H9 (cell line): ENCODE measurements at regions not wholly inside any gene's neighbourhood (a gene's known extent, or its start where the extent isn't known, plus 50 kb on each side); places are given as distances from the start of the nearest gene placed in this dataset.

Experiments
- DNase-seq: peaks from one replicate; pipeline ENCODE4 v3.0.0-alpha.2; 2017
- H2AFZ ChIP-seq: one replicate; pipeline ENCODE4 v1.6.1; 2013; ENCODE audit warnings: mild to moderate bottlenecking, low read length, control low read depth, moderate library complexity
- H2AK5ac ChIP-seq: 2 replicates; pipeline ENCODE4 v1.6.1; 2013; ENCODE audit warnings: low read length, control low read depth, mixed read lengths; ENCODE audit not compliant: insufficient read length
- H2BK120ac ChIP-seq: one replicate; pipeline ENCODE4 v1.6.1; 2013; ENCODE audit warnings: low read depth, mild to moderate bottlenecking, low read length, control low read depth, inconsistent platforms; ENCODE audit not compliant: poor library complexity, severe bottlenecking
- H2BK12ac ChIP-seq: 2 replicates; pipeline ENCODE4 v1.6.1; 2013; ENCODE audit warnings: low read length, control low read depth, mixed read lengths, low read depth; ENCODE audit not compliant: insufficient read length
- H2BK15ac ChIP-seq: 2 replicates; pipeline ENCODE4 v1.6.1; 2013; ENCODE audit warnings: low read depth, low read length, control low read depth
- H2BK20ac ChIP-seq: one replicate; pipeline ENCODE4 v1.6.1; 2013; ENCODE audit warnings: low read depth, mild to moderate bottlenecking, low read length, control low read depth, inconsistent platforms; ENCODE audit not compliant: poor library complexity, severe bottlenecking
- H2BK5ac ChIP-seq: 2 replicates; pipeline ENCODE4 v1.6.1; 2013; ENCODE audit warnings: low read length, control low read depth, mixed read lengths; ENCODE audit not compliant: insufficient read length
- H3K14ac ChIP-seq: 2 replicates; pipeline ENCODE4 v1.6.1; 2013; ENCODE audit warnings: low read length, control low read depth; ENCODE audit not compliant: insufficient read depth
- H3K18ac ChIP-seq: 2 replicates; pipeline ENCODE4 v1.6.1; 2013; ENCODE audit warnings: low read depth, mild to moderate bottlenecking, mixed read lengths, low read length, control low read depth; ENCODE audit not compliant: insufficient read length
- H3K23ac ChIP-seq: 2 replicates; pipeline ENCODE4 v1.6.1; 2013; ENCODE audit warnings: low read length, control low read depth, mixed read lengths, low read depth; ENCODE audit not compliant: insufficient read length
- H3K23me2 ChIP-seq: 2 replicates; pipeline ENCODE4 v1.6.1; 2013; ENCODE audit warnings: low read depth, mild to moderate bottlenecking, mixed read lengths, low read length, control low read depth; ENCODE audit not compliant: insufficient read length, poor library complexity, severe bottlenecking
- H3K27ac ChIP-seq: 2 replicates; pipeline ENCODE4 v1.5.1; 2013; ENCODE audit warnings: low read length, control low read depth, mixed read lengths, low read depth; ENCODE audit not compliant: insufficient read length
- H3K27me3 ChIP-seq: 2 replicates; pipeline ENCODE4 v1.6.1; 2013; ENCODE audit warnings: low read length, control low read depth, inconsistent platforms; ENCODE audit not compliant: insufficient read depth
- H3K4ac ChIP-seq: 2 replicates; pipeline ENCODE4 v1.6.1; 2013; ENCODE audit warnings: low read depth, mild to moderate bottlenecking, control low read depth, inconsistent platforms, low read length, moderate library complexity
- H3K4me1 ChIP-seq: 2 replicates; pipeline ENCODE4 v1.6.1; 2013; ENCODE audit warnings: low read length, control low read depth, inconsistent platforms; ENCODE audit not compliant: insufficient read depth
- H3K4me2 ChIP-seq: 2 replicates; pipeline ENCODE4 v1.6.1; 2013; ENCODE audit warnings: low read length, control low read depth, mixed read lengths; ENCODE audit not compliant: insufficient read length, insufficient read depth
- H3K56ac ChIP-seq: 2 replicates; pipeline ENCODE4 v1.6.1; 2013; ENCODE audit warnings: low read depth, mild to moderate bottlenecking, mixed read lengths, low read length, control low read depth; ENCODE audit not compliant: insufficient read length
- H3K79me1 ChIP-seq: 2 replicates; pipeline ENCODE4 v1.6.1; 2013; ENCODE audit warnings: low read depth, mild to moderate bottlenecking, moderate library complexity, low read length, control low read depth, inconsistent platforms; ENCODE audit not compliant: insufficient read depth, poor library complexity, severe bottlenecking
- H3K79me2 ChIP-seq: 2 replicates; pipeline ENCODE4 v1.6.1; 2013; ENCODE audit warnings: low read length, control low read depth, inconsistent platforms; ENCODE audit not compliant: insufficient read depth
- H3K9ac ChIP-seq: 2 replicates; pipeline ENCODE4 v1.6.1; 2013; ENCODE audit warnings: low read length, control low read depth, mixed read lengths; ENCODE audit not compliant: insufficient read length; ENCODE audit errors: extremely low read depth
- H3K9me3 ChIP-seq: one replicate; pipeline ENCODE4 v1.6.1; 2013; ENCODE audit warnings: low read depth, low read length, inconsistent platforms; ENCODE audit not compliant: control insufficient read depth
- H3T11ph ChIP-seq: one replicate; pipeline ENCODE4 v1.6.1; 2013; ENCODE audit warnings: mild to moderate bottlenecking, low read length, control low read depth, inconsistent platforms
- H4K20me1 ChIP-seq: one replicate; pipeline ENCODE4 v1.6.1; 2013; ENCODE audit not compliant: control insufficient read depth, insufficient read length, insufficient read depth
- H4K5ac ChIP-seq: 2 replicates; pipeline ENCODE4 v1.6.1; 2013; ENCODE audit warnings: low read depth, mild to moderate bottlenecking, mixed read lengths, low read length, control low read depth; ENCODE audit not compliant: insufficient read length
- H4K8ac ChIP-seq: replicated peaks from 2 replicates; pipeline ENCODE4 v1.6.1; 2013; ENCODE audit warnings: low read length, control low read depth, mixed read lengths, low read depth; ENCODE audit not compliant: insufficient read length
- H4K91ac ChIP-seq: 2 replicates; pipeline ENCODE4 v1.6.1; 2013; ENCODE audit warnings: low read depth, mild to moderate bottlenecking, moderate library complexity, mixed read lengths, low read length, control low read depth; ENCODE audit not compliant: insufficient read length
- H3K27ac Mint-ChIP-seq, 3 experiments: 2 replicates in 2 of 3; 3 replicates in 1 of 3; pipeline ENCODE4 v1.8.0; 2020 to 2021; ENCODE audit warnings: mixed read lengths in 3 of 3, mild to moderate bottlenecking in 1 of 3, moderate library complexity in 1 of 3
- H3K27me3 Mint-ChIP-seq: 2 replicates; pipeline ENCODE4 v1.8.0; 2021; ENCODE audit warnings: low read depth, mild to moderate bottlenecking, moderate library complexity, mixed read lengths
- H3K36me3 Mint-ChIP-seq, 3 experiments: 2 replicates in 2 of 3; 3 replicates in 1 of 3; pipeline ENCODE4 v1.8.0; 2020 to 2021; ENCODE audit warnings: low read depth in 3 of 3, mixed read lengths in 3 of 3; ENCODE audit not compliant: insufficient read depth in 1 of 3
- H3K4me1 Mint-ChIP-seq, 2 experiments: 2 replicates each; pipeline ENCODE4 v1.8.0; 2020; ENCODE audit warnings: mixed read lengths in 2 of 2
- H3K4me3 Mint-ChIP-seq, 2 experiments: 2 replicates in 1 of 2; 3 replicates in 1 of 2; pipeline ENCODE4 v1.8.0; 2020 to 2021; ENCODE audit warnings: mild to moderate bottlenecking in 2 of 2, mixed read lengths in 2 of 2, moderate library complexity in 1 of 2
- H3K9me3 Mint-ChIP-seq, 2 experiments: 2 replicates in 1 of 2; 3 replicates in 1 of 2; pipeline ENCODE4 v1.8.0; 2020; ENCODE audit warnings: mild to moderate bottlenecking in 2 of 2, mixed read lengths in 2 of 2, moderate library complexity in 1 of 2
- WGBS: extraction: QIAGEN DNeasy Blood & Tissue Kit; methylation state at CpG from one replicate; pipeline ENCODE4 v1.1.7; 2013; ENCODE audit warnings: missing lambda C conversion rate, low lambda C conversion rate, mixed read lengths; ENCODE audit not compliant: insufficient read length; ENCODE audit errors: extremely low coverage; 5-methylcytosine and 5-hydroxymethylcytosine counted together
- TF ChIP-seq, protein P1 (sequence below): fragments of 200-600 bp; sonication (generic); conservative IDR thresholded peaks from 3 replicates; pipeline ENCODE4 v1.8.0; 2021; ENCODE audit warnings: antibody characterized with exemption, mild to moderate bottlenecking

DNA sequence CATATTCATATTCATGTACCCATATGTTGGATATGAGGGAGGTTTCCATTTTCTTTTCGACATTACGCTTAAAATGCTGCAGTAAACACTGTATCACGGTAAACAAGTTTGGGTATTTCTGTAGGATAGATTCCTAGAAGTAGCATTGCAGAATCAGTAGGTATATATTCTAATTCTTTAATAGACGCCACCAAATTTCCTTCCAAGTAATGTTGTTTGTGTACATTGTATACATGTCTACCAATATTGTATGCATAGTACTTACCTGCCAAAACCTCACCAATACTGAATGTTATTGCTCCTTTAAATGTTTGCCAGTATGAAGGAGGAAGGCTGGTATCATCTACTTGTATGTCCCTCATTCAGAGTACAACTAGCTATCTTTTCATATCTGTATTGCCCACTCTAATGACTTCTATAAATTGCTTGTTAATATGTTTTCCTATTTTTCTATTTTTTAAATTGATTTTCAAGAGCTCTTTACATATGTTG is 56.1 kb upstream of the ZNF536 start:
- Histone ChIP-seq H4K20me1 (no peaks in the 10 kb centered on the region), H4K5ac (no peak overlapping the region), H2BK120ac (no peak overlapping the region), H3K9ac (no peak overlapping the region), H3K14ac (no peak overlapping the region), H3K9me3 (no peaks in the 10 kb centered on the region), H3K4ac (no peak overlapping the region), H2AFZ (no peak overlapping the region), H4K8ac (no peak overlapping the region), H3T11ph (no peak overlapping the region), H2BK12ac (no peak overlapping the region), H2BK5ac (no peak overlapping the region), H3K4me1 (no peaks in the 10 kb centered on the region), H3K4me2 (no peak overlapping the region), H3K27ac (no peak overlapping the region), H3K56ac (no peak overlapping the region), H3K27me3 (no peaks in the 10 kb centered on the region), H3K23me2 (no peaks in the 10 kb centered on the region), H2BK20ac (no peak overlapping the region), H2AK5ac (no peak overlapping the region), H3K23ac (no peak overlapping the region), H3K79me2 (no peaks in the 10 kb centered on the region), H2BK15ac (no peak overlapping the region), H4K91ac (no peak overlapping the region), H3K18ac (no peak overlapping the region), H3K79me1 (no peaks in the 10 kb centered on the region)
- TF ChIP-seq, protein P1, sequence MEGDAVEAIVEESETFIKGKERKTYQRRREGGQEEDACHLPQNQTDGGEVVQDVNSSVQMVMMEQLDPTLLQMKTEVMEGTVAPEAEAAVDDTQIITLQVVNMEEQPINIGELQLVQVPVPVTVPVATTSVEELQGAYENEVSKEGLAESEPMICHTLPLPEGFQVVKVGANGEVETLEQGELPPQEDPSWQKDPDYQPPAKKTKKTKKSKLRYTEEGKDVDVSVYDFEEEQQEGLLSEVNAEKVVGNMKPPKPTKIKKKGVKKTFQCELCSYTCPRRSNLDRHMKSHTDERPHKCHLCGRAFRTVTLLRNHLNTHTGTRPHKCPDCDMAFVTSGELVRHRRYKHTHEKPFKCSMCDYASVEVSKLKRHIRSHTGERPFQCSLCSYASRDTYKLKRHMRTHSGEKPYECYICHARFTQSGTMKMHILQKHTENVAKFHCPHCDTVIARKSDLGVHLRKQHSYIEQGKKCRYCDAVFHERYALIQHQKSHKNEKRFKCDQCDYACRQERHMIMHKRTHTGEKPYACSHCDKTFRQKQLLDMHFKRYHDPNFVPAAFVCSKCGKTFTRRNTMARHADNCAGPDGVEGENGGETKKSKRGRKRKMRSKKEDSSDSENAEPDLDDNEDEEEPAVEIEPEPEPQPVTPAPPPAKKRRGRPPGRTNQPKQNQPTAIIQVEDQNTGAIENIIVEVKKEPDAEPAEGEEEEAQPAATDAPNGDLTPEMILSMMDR: no peak
- no CpG with 5 or more reads among the region's 4 CpGs for WGBS
- Mint-ChIP-seq H3K27ac (no peak overlapping the region), H3K9me3 (peaks cover 0 to 8% of the 10 kb centered on the region in 2 experiments; a peak in 2 of 5 replicates), H3K36me3 (no peaks in the 10 kb centered on the region; a peak in 1 of 7 replicates), H3K4me1 (peaks cover 5 to 7% of the 10 kb centered on the region in 2 experiments), H3K4me3 (no peak overlapping the region), H3K27me3 (peaks cover 2% of the 10 kb centered on the region; the same call in 1 of the 2 replicates)
- no peak for DNase-seq
